GM12865 (cell line): ENCODE measurements at regions not wholly inside any gene's neighbourhood (a gene's known extent, or its start where the extent isn't known, plus 50 kb on each side); places are given as distances from the start of the nearest gene placed in this dataset.
A peak's percentile ranks its signal among the peaks of the same experiment; 100 is the strongest.
"Not testable (repeated sequence)": the region's sequence is repeated elsewhere in the genome, so short reads cannot be mapped to it uniquely, and the experiment has no call there.

Experiments used
- DNase-seq: peaks from one replicate; pipeline ENCODE4 v3.0.0; 2010; ENCODE audit warnings: low read depth
- H3K4me3 ChIP-seq: 2 replicates; pipeline ENCODE4 v1.5.1; 2011; ENCODE audit warnings: mild to moderate bottlenecking, low read depth, low read length, control low read depth

GRCh38 chr2:111496176-111496575, 375.5 kb downstream of the BCL2L11 start:
- not testable (repeated sequence) for DNase-seq

GRCh38 chr2:111496860-111497259, 376.1 kb downstream of the BCL2L11 start:
- H3K4me3 ChIP-seq, DNase-seq: not testable (repeated sequence)

More at GRCh38 chr2:111496176-111496575, 375.5 kb downstream of the BCL2L11 start:
- H3K4me3 ChIP-seq = not testable (repeated sequence)

GRCh38 chr2:111497270-111497669, 376.6 kb downstream of the BCL2L11 start:
- not testable (repeated sequence) for DNase-seq, H3K4me3 ChIP-seq

- H3K4me3 ChIP-seq, DNase-seq: not testable (repeated sequence)
Observed at GRCh38 chr2:111500536-111501062, 379.9 kb downstream of the BCL2L11 start.

GRCh38 chr2:111503844-111504570, 380.0 kb downstream of the ANAPC1 start:
- not testable (repeated sequence) for H3K4me3 ChIP-seq, DNase-seq

- DNase-seq = not testable (repeated sequence)
Observed at GRCh38 chr2:111504571-111504942, 379.4 kb downstream of the ANAPC1 start.

GRCh38 chr2:111505267-111505666, 378.7 kb downstream of the ANAPC1 start:
- DNase-seq, H3K4me3 ChIP-seq: not testable (repeated sequence)

More at GRCh38 chr2:111504571-111504942, 379.4 kb downstream of the ANAPC1 start:
- H3K4me3 ChIP-seq = not testable (repeated sequence)

- H3K4me3 ChIP-seq = not testable (repeated sequence)
Observed at GRCh38 chr2:111506936-111507335, 377.1 kb downstream of the ANAPC1 start.

GRCh38 chr2:111509225-111509869, 374.6 kb downstream of the ANAPC1 start:
- DNase-seq, H3K4me3 ChIP-seq: not testable (repeated sequence)

More at GRCh38 chr2:111506936-111507335, 377.1 kb downstream of the ANAPC1 start:
- DNase-seq = peak; percentile 30

GRCh38 chr2:111510384-111510783, 373.6 kb downstream of the ANAPC1 start:
- not testable (repeated sequence) for H3K4me3 ChIP-seq, DNase-seq

- not testable (repeated sequence) for DNase-seq
Observed at GRCh38 chr2:111511062-111511461, 372.9 kb downstream of the ANAPC1 start.

GRCh38 chr2:111512378-111512777, 371.6 kb downstream of the ANAPC1 start:
- DNase-seq, H3K4me3 ChIP-seq: not testable (repeated sequence)

More at GRCh38 chr2:111511062-111511461, 372.9 kb downstream of the ANAPC1 start:
- not testable (repeated sequence) for H3K4me3 ChIP-seq

GRCh38 chr2:111514138-111514537, 369.9 kb downstream of the ANAPC1 start:
- not testable (repeated sequence) for H3K4me3 ChIP-seq, DNase-seq

GRCh38 chr2:111517050-111517720, 366.8 kb downstream of the ANAPC1 start:
- not testable (repeated sequence) for DNase-seq, H3K4me3 ChIP-seq

GRCh38 chr2:111517721-111518053, 366.3 kb downstream of the ANAPC1 start:
- DNase-seq, H3K4me3 ChIP-seq: not testable (repeated sequence)
